HCT116 (cell line): ENCODE measurements at regions not wholly inside any gene's neighbourhood (a gene's known extent, or its start where the extent isn't known, plus 50 kb on each side); places are given as distances from the start of the nearest gene placed in this dataset.

ENCODE experiments used
- ATAC-seq: fragments of 200-7000 bp; cut with Tn5 transposase; 2 replicates; pipeline ENCODE4 v1.9.1; 2020; ENCODE audit warnings: mild to moderate bottlenecking, moderate library complexity
- BruUV-seq: library from RNA; stranded (reverse); fragments of 400-500 nt; replicated peaks from 2 replicates; lab custom pipeline; 2021; lab: Mats Ljungman, UMichigan
- CTCF ChIA-PET: fragments of 300-600 bp; sonication (Branson Sonifier 250); formaldehyde crosslinking; loops from one replicate; lab custom pipeline; 2021; ENCODE audit warnings: antibody characterized with exemption; lab: Charles Lee
- POLR2A ChIA-PET: fragments of 300-600, 350-600 bp; sonication (Branson Sonifier 250); formaldehyde crosslinking; loops from one replicate; lab custom pipeline; 2021; ENCODE audit warnings: antibody characterized with exemption; lab: Charles Lee
- RAD21 ChIA-PET, 2 experiments: fragments of 300-600 bp; sonication (Branson Sonifier 250); formaldehyde crosslinking; loops; one replicate each; lab custom pipeline; 2023; ENCODE audit warnings: low total read pairs in 2 of 2; ENCODE audit not compliant: uncharacterized antibody in 2 of 2, unreplicated experiment in 2 of 2, low non-redundant PET in 1 of 2; lab: Charles Lee
- DNase-seq: peaks from one replicate; pipeline ENCODE4 v3.0.0-alpha.2; 2010; ENCODE audit warnings: low read depth, low spot score
- H2AFZ ChIP-seq: fragments of 200-600 bp; shearing (Covaris generic), sonication (generic); 2 replicates; pipeline ENCODE4 v1.6.1; 2017; ENCODE audit warnings: low read depth, mixed run types, mixed read lengths, antibody characterized with exemption, low read length; ENCODE audit not compliant: poor library complexity, severe bottlenecking
- H3K27ac ChIP-seq: 2 replicates; pipeline ENCODE4 v1.5.1; 2012; ENCODE audit warnings: low read depth, low read length
- H3K27me3 ChIP-seq: fragments of 200-600 bp; sonication (generic); 2 replicates; pipeline ENCODE4 v1.6.1; 2016; ENCODE audit warnings: mixed run types, low read length, mixed read lengths; ENCODE audit not compliant: insufficient read depth
- H3K36me3 ChIP-seq, 2 experiments: fragments of 200-500 bp in 1 of 2; fragments of 200-600 bp in 1 of 2; sonication (Bioruptor generic) in 1 of 2; sonication (generic) in 1 of 2; 2 replicates each; pipeline versions ENCODE4 v1.5.1 to v1.6.1; 2014 to 2016; ENCODE audit warnings: low read length in 2 of 2, inconsistent platforms in 1 of 2, mixed read lengths in 1 of 2, mixed run types in 1 of 2; ENCODE audit not compliant: insufficient read depth in 2 of 2, control insufficient read depth in 1 of 2
- H3K4me1 ChIP-seq, 2 experiments: fragments of 200-600 bp in 1 of 2; sonication (generic) in 1 of 2; 2 replicates each; pipeline versions ENCODE4 v1.5.1 to v1.6.1; 2012 to 2017; ENCODE audit warnings: low read length in 2 of 2, inconsistent platforms in 1 of 2, mild to moderate bottlenecking in 1 of 2, mixed read lengths in 1 of 2, mixed run types in 1 of 2, moderate library complexity in 1 of 2; ENCODE audit not compliant: insufficient read depth in 2 of 2, control insufficient read depth in 1 of 2
- H3K4me2 ChIP-seq: fragments of 200-600 bp; sonication (generic); 2 replicates; pipeline ENCODE4 v1.6.1; 2017; ENCODE audit warnings: mixed run types, low read length, mixed read lengths
- H3K4me3 ChIP-seq, 2 experiments: fragments of 200-600 bp in 1 of 2; sonication (generic) in 1 of 2; replicated peaks in 1 of 2; 2 replicates each; pipeline ENCODE4 v1.5.1; 2011 to 2016; ENCODE audit warnings: low read length in 2 of 2, control low read depth in 1 of 2, low read depth in 1 of 2, mild to moderate bottlenecking in 1 of 2, mixed read lengths in 1 of 2, mixed run types in 1 of 2
- H3K79me2 ChIP-seq: fragments of 200-600 bp; sonication (generic); 2 replicates; pipeline ENCODE4 v1.6.1; 2017; ENCODE audit warnings: mild to moderate bottlenecking, mixed run types, low read length, moderate library complexity, mixed read lengths; ENCODE audit not compliant: insufficient read depth
- H3K9ac ChIP-seq: fragments of 200-600 bp; sonication (generic); 2 replicates; pipeline ENCODE4 v1.6.1; 2016; ENCODE audit warnings: low read length, mixed read lengths
- H3K9me2 ChIP-seq: fragments of 200-600 bp; sonication (generic), shearing (Covaris generic); 2 replicates; pipeline ENCODE4 v1.6.1; 2017; ENCODE audit warnings: mixed run types, mild to moderate bottlenecking, moderate library complexity; ENCODE audit not compliant: insufficient read depth
- H3K9me3 ChIP-seq, 2 experiments: fragments of 200-500 bp in 1 of 2; fragments of 200-600 bp in 1 of 2; sonication (Bioruptor generic) in 1 of 2; sonication (generic) in 1 of 2; 2 replicates each; pipeline ENCODE4 v1.6.1; 2014 to 2017; ENCODE audit warnings: low read length in 2 of 2, mixed read lengths in 2 of 2, inconsistent platforms in 1 of 2, low read depth in 1 of 2, mild to moderate bottlenecking in 1 of 2, mixed run types in 1 of 2, moderate library complexity in 1 of 2; ENCODE audit not compliant: control insufficient read depth in 1 of 2, insufficient read depth in 1 of 2
- H4K20me1 ChIP-seq: fragments of 200-600 bp; sonication (generic), shearing (Covaris generic); 2 replicates; pipeline ENCODE4 v1.6.1; 2017; ENCODE audit warnings: mixed run types, mild to moderate bottlenecking, moderate library complexity; ENCODE audit not compliant: insufficient read depth
- EGR1 ChIP-seq: IDR thresholded peaks from 2 replicates; pipeline ENCODE4 v1.6.1; 2012; ENCODE audit warnings: low read depth
- ELF1 ChIP-seq: IDR thresholded peaks from 2 replicates; pipeline ENCODE4 v1.6.1; 2012; ENCODE audit warnings: low read depth, borderline replicate concordance
- JUND ChIP-seq: IDR thresholded peaks from 2 replicates; pipeline ENCODE4 v1.6.1; 2012
- POLR2AphosphoS5 ChIP-seq: IDR thresholded peaks from 2 replicates; pipeline ENCODE4 v1.6.1; 2011; ENCODE audit warnings: mild to moderate bottlenecking, low read depth, low read length, moderate library complexity
- RAD21 ChIP-seq: IDR thresholded peaks from 2 replicates; pipeline ENCODE4 v1.6.1; 2012; ENCODE audit warnings: low read depth, mild to moderate bottlenecking
- SIN3A ChIP-seq: IDR thresholded peaks from 2 replicates; pipeline ENCODE4 v1.6.1; 2012; ENCODE audit warnings: low read depth
- SRF ChIP-seq: IDR thresholded peaks from 2 replicates; pipeline ENCODE4 v1.6.1; 2012; ENCODE audit warnings: low read depth
- TCF7L2 ChIP-seq: IDR thresholded peaks from 2 replicates; pipeline ENCODE4 v1.7.0; 2011; ENCODE audit warnings: borderline replicate concordance, inconsistent platforms; ENCODE audit not compliant: insufficient read depth, insufficient read length; ENCODE audit errors: extremely low read depth
- YY1 ChIP-seq: IDR thresholded peaks from 2 replicates; pipeline ENCODE4 v1.6.1; 2011; ENCODE audit warnings: low read length, low read depth, moderate library complexity, mild to moderate bottlenecking; ENCODE audit not compliant: insufficient replicate concordance; ENCODE audit errors: extremely low read depth
- intact Hi-C: fragments of 100-400 bp; cut with micrococcal nuclease; formaldehyde crosslinking; loops from 2 replicates; pipeline ENCODE4 v1.10.0; 2022
- TF ChIP-seq, protein P1 (sequence below): IDR thresholded peaks from 2 replicates; pipeline ENCODE4 v1.6.1; 2012; ENCODE audit warnings: low read depth
- TF ChIP-seq, protein P2 (sequence below), 3 experiments: fragments of 200-600 bp in 1 of 3; sonication (generic) in 1 of 3; IDR thresholded peaks in 2 of 3; conservative IDR thresholded peaks in 1 of 3; 2 replicates each; pipeline ENCODE4 v1.5.1; 2012 to 2017; ENCODE audit warnings: low read depth in 2 of 3, low read length in 2 of 3, antibody characterized with exemption in 1 of 3, borderline replicate concordance in 1 of 3, control low read depth in 1 of 3, mild to moderate bottlenecking in 1 of 3, mixed read lengths in 1 of 3, mixed run types in 1 of 3, moderate library complexity in 1 of 3; ENCODE audit not compliant: insufficient read depth in 1 of 3

DNA sequence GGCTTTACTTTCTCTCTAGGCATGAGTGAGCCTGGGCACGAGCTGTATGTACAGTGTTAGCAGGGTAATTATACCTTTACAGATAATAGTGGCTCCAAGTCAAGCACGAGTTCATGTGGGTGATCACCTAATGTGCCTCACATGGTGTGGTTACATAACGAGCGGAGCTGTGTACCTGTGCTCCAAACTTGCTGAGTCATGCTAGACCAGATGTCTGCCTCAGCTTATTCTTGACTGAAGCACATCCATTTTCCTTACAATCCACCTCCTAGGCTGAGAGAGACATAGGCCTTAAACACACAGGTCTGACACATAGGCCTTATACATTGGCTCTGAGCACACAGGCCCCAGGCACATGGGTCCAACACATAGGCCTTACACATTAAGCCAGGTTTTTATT lies 426.6 kb downstream of the GPAT3 start:
- ChIA-PET POLR2A (no interaction called here), CTCF (interaction anchor here (1.2 to 2.0 kb wide), 3 partner anchors 191 to 317 kb away, joined by 5 to 15 read pairs (median 7); no protein-coding TSS in a partner anchor), RAD21 (interaction anchor here in 1 of 2 experiments (1.8 kb wide), 1 partner anchor 191 kb away, joined by 7 read pairs; no protein-coding TSS in a partner anchor)
- no peak for TF ChIP-seq SRF
- TF ChIP-seq EGR1, result no peak
- TF ChIP-seq POLR2AphosphoS5, result no peak
- no peak for TF ChIP-seq TCF7L2
- TF ChIP-seq RAD21, result no peak
- TF ChIP-seq ELF1, result no peak
- TF ChIP-seq, protein P1, sequence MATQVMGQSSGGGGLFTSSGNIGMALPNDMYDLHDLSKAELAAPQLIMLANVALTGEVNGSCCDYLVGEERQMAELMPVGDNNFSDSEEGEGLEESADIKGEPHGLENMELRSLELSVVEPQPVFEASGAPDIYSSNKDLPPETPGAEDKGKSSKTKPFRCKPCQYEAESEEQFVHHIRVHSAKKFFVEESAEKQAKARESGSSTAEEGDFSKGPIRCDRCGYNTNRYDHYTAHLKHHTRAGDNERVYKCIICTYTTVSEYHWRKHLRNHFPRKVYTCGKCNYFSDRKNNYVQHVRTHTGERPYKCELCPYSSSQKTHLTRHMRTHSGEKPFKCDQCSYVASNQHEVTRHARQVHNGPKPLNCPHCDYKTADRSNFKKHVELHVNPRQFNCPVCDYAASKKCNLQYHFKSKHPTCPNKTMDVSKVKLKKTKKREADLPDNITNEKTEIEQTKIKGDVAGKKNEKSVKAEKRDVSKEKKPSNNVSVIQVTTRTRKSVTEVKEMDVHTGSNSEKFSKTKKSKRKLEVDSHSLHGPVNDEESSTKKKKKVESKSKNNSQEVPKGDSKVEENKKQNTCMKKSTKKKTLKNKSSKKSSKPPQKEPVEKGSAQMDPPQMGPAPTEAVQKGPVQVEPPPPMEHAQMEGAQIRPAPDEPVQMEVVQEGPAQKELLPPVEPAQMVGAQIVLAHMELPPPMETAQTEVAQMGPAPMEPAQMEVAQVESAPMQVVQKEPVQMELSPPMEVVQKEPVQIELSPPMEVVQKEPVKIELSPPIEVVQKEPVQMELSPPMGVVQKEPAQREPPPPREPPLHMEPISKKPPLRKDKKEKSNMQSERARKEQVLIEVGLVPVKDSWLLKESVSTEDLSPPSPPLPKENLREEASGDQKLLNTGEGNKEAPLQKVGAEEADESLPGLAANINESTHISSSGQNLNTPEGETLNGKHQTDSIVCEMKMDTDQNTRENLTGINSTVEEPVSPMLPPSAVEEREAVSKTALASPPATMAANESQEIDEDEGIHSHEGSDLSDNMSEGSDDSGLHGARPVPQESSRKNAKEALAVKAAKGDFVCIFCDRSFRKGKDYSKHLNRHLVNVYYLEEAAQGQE, result no peak
- no peak for TF ChIP-seq YY1
- TF ChIP-seq, protein P2, sequence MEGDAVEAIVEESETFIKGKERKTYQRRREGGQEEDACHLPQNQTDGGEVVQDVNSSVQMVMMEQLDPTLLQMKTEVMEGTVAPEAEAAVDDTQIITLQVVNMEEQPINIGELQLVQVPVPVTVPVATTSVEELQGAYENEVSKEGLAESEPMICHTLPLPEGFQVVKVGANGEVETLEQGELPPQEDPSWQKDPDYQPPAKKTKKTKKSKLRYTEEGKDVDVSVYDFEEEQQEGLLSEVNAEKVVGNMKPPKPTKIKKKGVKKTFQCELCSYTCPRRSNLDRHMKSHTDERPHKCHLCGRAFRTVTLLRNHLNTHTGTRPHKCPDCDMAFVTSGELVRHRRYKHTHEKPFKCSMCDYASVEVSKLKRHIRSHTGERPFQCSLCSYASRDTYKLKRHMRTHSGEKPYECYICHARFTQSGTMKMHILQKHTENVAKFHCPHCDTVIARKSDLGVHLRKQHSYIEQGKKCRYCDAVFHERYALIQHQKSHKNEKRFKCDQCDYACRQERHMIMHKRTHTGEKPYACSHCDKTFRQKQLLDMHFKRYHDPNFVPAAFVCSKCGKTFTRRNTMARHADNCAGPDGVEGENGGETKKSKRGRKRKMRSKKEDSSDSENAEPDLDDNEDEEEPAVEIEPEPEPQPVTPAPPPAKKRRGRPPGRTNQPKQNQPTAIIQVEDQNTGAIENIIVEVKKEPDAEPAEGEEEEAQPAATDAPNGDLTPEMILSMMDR (IDR thresholded peaks at IDR 0.05 in 2 of 3, conservative IDR thresholded peaks at IDR 0.05 in 1 of 3; ENCODE audit: borderline replicate concordance in 1 of 3, insufficient read depth in 1 of 3, low read depth in 2 of 3, low read length in 2 of 3), result no peak
- TF ChIP-seq SIN3A, result no peak
- no peak for TF ChIP-seq JUND
- no peak for DNase-seq
- no peak for ATAC-seq
- no peak overlapping the region for H3K9ac ChIP-seq
- H3K9me2 ChIP-seq, result no peaks in the 10 kb centered on the region
- no peak overlapping the region for H3K4me3 ChIP-seq
- no peaks in the 10 kb centered on the region for H3K79me2 ChIP-seq
- H3K4me1 ChIP-seq, result no peaks in the 10 kb centered on the region
- H3K27me3 ChIP-seq, result no peaks in the 10 kb centered on the region
- H4K20me1 ChIP-seq, result no peaks in the 10 kb centered on the region
- no peak overlapping the region for H3K4me2 ChIP-seq
- H3K9me3 ChIP-seq, result peaks cover 0 to 6% of the 10 kb centered on the region in 2 experiments; a peak in 2 of 4 replicates
- intact Hi-C loops, result no loop called here
- H2AFZ ChIP-seq, result no peak overlapping the region
- no peak overlapping the region for H3K27ac ChIP-seq
- BruUV-seq, result no TSS peak
- H3K36me3 ChIP-seq, result no peaks in the 10 kb centered on the region
